Osteoblast (primary cell): ENCODE measurements at regions not wholly inside any gene's neighbourhood (a gene's known extent, or its start where the extent isn't known, plus 50 kb on each side); places are given as distances from the start of the nearest gene placed in this dataset.
"Not testable (repeated sequence)": the region's sequence is repeated elsewhere in the genome, so short reads cannot be mapped to it uniquely, and the experiment has no call there.

Source experiments
- DNase-seq: peaks from one replicate; pipeline ENCODE4 v3.0.0; 2011; ENCODE audit warnings: low spot score, mixed read lengths; ENCODE audit not compliant: insufficient read length; ENCODE audit errors: missing footprints
- H2AFZ ChIP-seq: 2 replicates; pipeline ENCODE4 v1.6.0; 2011; ENCODE audit warnings: mild to moderate bottlenecking, low read length
- H3K27ac ChIP-seq: 2 replicates; pipeline ENCODE4 v1.5.1; 2011; ENCODE audit warnings: mild to moderate bottlenecking, low read depth, low read length, moderate library complexity
- H3K27me3 ChIP-seq: 2 replicates; pipeline ENCODE4 v1.6.0; 2012; ENCODE audit warnings: mild to moderate bottlenecking, control low read depth, inconsistent platforms, low read length, moderate library complexity; ENCODE audit not compliant: insufficient read depth
- H3K36me3 ChIP-seq: 2 replicates; pipeline ENCODE4 v1.5.1; 2011; ENCODE audit warnings: mild to moderate bottlenecking, low read length, control low read depth, moderate library complexity; ENCODE audit not compliant: insufficient read depth
- H3K4me1 ChIP-seq: 2 replicates; pipeline ENCODE4 v1.5.1; 2011; ENCODE audit warnings: mild to moderate bottlenecking, low read length, control low read depth, moderate library complexity; ENCODE audit not compliant: insufficient read depth
- H3K4me2 ChIP-seq: 2 replicates; pipeline ENCODE4 v1.6.0; 2011; ENCODE audit warnings: mild to moderate bottlenecking, low read length; ENCODE audit not compliant: insufficient read depth
- H3K4me3 ChIP-seq: fragments of 200-600 bp; sonication (generic); 3 replicates; pipeline ENCODE4 v1.5.1; 2012; ENCODE audit warnings: mild to moderate bottlenecking, low read length, inconsistent platforms; ENCODE audit not compliant: insufficient read depth
- H3K79me2 ChIP-seq: 2 replicates; pipeline ENCODE4 v1.6.0; 2012; ENCODE audit warnings: mild to moderate bottlenecking, low read length, control low read depth, inconsistent platforms; ENCODE audit not compliant: insufficient read depth
- H3K9me3 ChIP-seq: 2 replicates; pipeline ENCODE4 v1.5.1; 2011; ENCODE audit warnings: low read depth, low read length, control low read depth
- H4K20me1 ChIP-seq: 2 replicates; pipeline ENCODE4 v1.6.0; 2012; ENCODE audit warnings: mild to moderate bottlenecking, low read length, control low read depth; ENCODE audit not compliant: insufficient read depth
- TF ChIP-seq, protein P1 (sequence below): IDR thresholded peaks from 2 replicates; pipeline ENCODE4 v1.5.1; 2011; ENCODE audit warnings: mild to moderate bottlenecking, low read depth, low read length, moderate library complexity; ENCODE audit errors: extremely low read depth

DNA sequence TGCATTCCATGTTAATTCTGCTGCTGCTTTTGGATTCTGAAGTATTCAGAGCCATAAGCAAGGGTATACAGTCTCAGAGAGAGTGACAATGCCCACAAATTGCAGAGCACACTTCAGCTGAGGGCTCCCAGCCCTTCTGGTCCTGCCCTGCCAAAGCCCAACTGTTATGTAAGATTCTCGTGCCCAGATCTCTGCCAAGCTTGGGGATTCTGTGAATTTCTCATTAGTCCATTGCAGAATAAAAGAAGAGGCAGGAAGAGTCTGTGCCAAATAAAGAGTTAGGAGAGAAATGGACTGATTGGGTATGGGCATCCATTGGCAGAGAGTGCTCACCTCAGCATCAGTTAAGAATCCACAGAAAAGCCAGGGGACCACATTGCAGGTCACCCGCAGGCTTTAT lies 112.0 kb upstream of the PNPT1 start:
- H3K4me1 ChIP-seq: peaks cover 7% of the 10 kb centered on the region
- H3K36me3 ChIP-seq: no peaks in the 10 kb centered on the region
- H3K4me2 ChIP-seq: no peak overlapping the region
- TF ChIP-seq, protein P1, sequence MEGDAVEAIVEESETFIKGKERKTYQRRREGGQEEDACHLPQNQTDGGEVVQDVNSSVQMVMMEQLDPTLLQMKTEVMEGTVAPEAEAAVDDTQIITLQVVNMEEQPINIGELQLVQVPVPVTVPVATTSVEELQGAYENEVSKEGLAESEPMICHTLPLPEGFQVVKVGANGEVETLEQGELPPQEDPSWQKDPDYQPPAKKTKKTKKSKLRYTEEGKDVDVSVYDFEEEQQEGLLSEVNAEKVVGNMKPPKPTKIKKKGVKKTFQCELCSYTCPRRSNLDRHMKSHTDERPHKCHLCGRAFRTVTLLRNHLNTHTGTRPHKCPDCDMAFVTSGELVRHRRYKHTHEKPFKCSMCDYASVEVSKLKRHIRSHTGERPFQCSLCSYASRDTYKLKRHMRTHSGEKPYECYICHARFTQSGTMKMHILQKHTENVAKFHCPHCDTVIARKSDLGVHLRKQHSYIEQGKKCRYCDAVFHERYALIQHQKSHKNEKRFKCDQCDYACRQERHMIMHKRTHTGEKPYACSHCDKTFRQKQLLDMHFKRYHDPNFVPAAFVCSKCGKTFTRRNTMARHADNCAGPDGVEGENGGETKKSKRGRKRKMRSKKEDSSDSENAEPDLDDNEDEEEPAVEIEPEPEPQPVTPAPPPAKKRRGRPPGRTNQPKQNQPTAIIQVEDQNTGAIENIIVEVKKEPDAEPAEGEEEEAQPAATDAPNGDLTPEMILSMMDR: no peak
- no peaks in the 10 kb centered on the region for H3K9me3 ChIP-seq
- H3K4me3 ChIP-seq: no peak overlapping the region
- H3K27me3 ChIP-seq: no peaks in the 10 kb centered on the region
- no peaks in the 10 kb centered on the region for H3K79me2 ChIP-seq
- H2AFZ ChIP-seq: no peak overlapping the region
- H3K27ac ChIP-seq: no peak overlapping the region
- H4K20me1 ChIP-seq: no peaks in the 10 kb centered on the region
- DNase-seq: no peak

DNA sequence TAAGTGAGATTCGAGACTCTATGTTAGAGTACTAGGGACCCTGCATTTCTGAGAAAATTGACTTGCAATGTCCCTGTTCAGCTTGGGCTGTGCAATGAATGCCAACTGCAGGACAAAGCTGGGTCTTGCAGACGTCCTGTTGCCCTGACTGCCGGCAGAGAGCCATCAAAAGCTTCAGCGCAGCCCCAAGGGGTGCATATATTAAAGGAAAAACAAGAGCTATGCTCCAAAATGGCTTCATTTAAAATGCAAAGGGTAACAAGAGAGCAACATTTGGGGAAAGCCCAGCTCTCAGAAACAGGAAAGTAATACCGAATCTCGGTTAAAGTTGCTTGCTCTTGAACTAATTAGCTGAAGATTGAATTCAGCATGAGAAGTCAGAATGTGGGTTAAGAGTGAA lies 110.9 kb upstream of the PNPT1 start:
- TF ChIP-seq, protein P1: no peak
- peak overlapping the region; percentile 83 for H2AFZ ChIP-seq

DNA sequence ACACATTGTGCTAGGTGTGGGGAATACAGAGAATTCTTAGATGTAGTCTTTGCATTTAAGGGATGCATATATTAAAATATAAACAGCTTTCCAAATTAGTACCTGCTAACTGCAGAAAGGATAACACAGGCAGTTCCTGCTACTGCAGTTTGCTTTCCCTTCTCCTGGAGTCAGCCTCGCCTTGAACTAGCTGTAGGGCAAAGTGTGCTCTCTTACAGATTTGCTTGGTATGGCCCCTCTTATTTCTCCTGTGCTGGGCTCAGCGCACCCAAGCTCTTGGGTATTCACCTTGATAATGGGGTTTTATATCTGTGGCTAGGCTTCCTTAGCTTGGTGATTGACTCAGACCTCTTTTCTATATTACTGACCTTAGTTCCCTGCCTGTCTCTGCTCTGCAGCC lies 108.4 kb upstream of the PNPT1 start:
- Histone ChIP-seq H4K20me1 (no peaks in the 10 kb centered on the region), H3K79me2 (no peaks in the 10 kb centered on the region), H3K9me3 (no peaks in the 10 kb centered on the region), H3K27me3 (no peaks in the 10 kb centered on the region), H3K4me2 (no peak overlapping the region), H3K36me3 (no peaks in the 10 kb centered on the region), H3K4me1 (peaks cover 4% of the 10 kb centered on the region), H3K4me3 (no peak overlapping the region), H3K27ac (no peak overlapping the region), H2AFZ (no peak overlapping the region)
- no peak for DNase-seq
- TF ChIP-seq, protein P1: no peak

More for the DNA sequence above, 110.9 kb upstream of the PNPT1 start:
- Histone ChIP-seq H4K20me1 (no peaks in the 10 kb centered on the region), H3K9me3 (no peaks in the 10 kb centered on the region), H3K27ac (no peak overlapping the region), H3K27me3 (no peaks in the 10 kb centered on the region), H3K36me3 (no peaks in the 10 kb centered on the region), H3K4me3 (peak overlapping the region; percentile 19), H3K79me2 (no peaks in the 10 kb centered on the region), H3K4me1 (peaks cover 4% of the 10 kb centered on the region), H3K4me2 (peak overlapping the region; percentile 43)
- DNase-seq: no peak

DNA sequence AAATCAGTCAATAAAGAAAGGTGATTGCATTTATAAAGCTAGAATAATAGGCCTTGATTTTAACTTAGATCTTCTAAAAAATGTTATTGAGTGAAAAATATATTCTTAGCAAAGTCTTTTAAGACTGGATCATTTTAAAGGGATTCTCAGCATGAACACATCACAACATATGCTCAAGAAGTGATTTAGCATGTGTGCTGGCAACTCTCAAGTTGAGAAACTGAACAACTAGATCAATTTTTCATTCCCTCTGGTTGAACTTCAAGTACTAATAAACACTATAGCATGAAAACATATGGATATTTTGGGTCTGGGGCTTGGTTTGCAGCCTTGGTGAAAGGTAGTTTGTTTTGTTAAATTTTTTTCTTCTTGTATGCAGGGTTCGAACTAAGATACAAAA lies 107.8 kb upstream of the PNPT1 start:
- no peak for DNase-seq
- no peak overlapping the region for H2AFZ ChIP-seq
- no peak overlapping the region for H3K4me3 ChIP-seq
- no peaks in the 10 kb centered on the region for H3K79me2 ChIP-seq
- no peaks in the 10 kb centered on the region for H3K9me3 ChIP-seq
- H3K4me2 ChIP-seq: no peak overlapping the region
- no peaks in the 10 kb centered on the region for H3K27me3 ChIP-seq
- H4K20me1 ChIP-seq: no peaks in the 10 kb centered on the region
- H3K27ac ChIP-seq: no peak overlapping the region
- no peaks in the 10 kb centered on the region for H3K36me3 ChIP-seq
- H3K4me1 ChIP-seq: peaks cover 4% of the 10 kb centered on the region
- TF ChIP-seq, protein P1: no peak

DNA sequence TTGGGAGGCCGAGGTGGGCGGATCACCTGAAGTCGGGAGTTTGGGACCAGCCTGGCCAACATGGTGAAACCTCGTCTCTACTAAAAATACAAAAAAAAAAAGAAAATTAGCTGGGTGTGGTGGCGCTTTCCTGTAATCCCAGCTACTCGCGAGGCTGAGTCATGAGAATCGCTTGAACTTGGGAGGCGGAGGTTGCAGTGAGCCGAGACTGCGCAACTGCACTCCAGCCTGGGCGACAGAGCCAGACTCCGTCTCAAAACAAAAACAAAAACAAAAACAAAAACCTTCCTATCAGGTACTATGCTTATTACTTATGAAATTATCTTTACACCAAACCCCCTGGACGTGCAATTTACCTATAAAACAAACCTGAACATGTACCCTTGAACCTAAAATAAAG lies 106.0 kb upstream of the PNPT1 start:
- not testable (repeated sequence) for H3K4me2 ChIP-seq, H3K4me3 ChIP-seq, DNase-seq, H3K4me1 ChIP-seq, H3K36me3 ChIP-seq, H3K79me2 ChIP-seq, H3K27me3 ChIP-seq, H3K27ac ChIP-seq, H2AFZ ChIP-seq, H3K9me3 ChIP-seq, H4K20me1 ChIP-seq
